Activated CD4-positive, alpha-beta T cell treated with anti-CD3 and anti-CD28 coated beads, Interleukin-2, amount 10 ng/mL, durations not matched to agents 7 days and 5 days (primary cell): ENCODE measurements at regions not wholly inside any gene's neighbourhood (a gene's known extent, or its start where the extent isn't known, plus 50 kb on each side); places are given as distances from the start of the nearest gene placed in this dataset.

ENCODE experiments used
- CTCF ChIA-PET: fragments of 350-600 bp; sonication (Branson Sonifier 250); formaldehyde crosslinking; loops from one replicate; lab custom pipeline; 2021; ENCODE audit warnings: antibody characterized with exemption; lab: Charles Lee
- POLR2A ChIA-PET: fragments of 350-600 bp; sonication (Branson Sonifier 250); formaldehyde crosslinking; loops from one replicate; lab custom pipeline; 2021; ENCODE audit warnings: antibody characterized with exemption; lab: Charles Lee
- DNase-seq: peaks from one replicate; pipeline ENCODE4 v3.0.0-alpha.2; 2020
- H3K27ac Mint-ChIP-seq: one replicate; pipeline ENCODE4 v1.8.0; 2021; ENCODE audit warnings: mild to moderate bottlenecking, moderate library complexity, mixed read lengths
- H3K27me3 Mint-ChIP-seq: one replicate; pipeline ENCODE4 v1.8.0; 2021; ENCODE audit warnings: mixed read lengths
- H3K36me3 Mint-ChIP-seq: one replicate; pipeline ENCODE4 v1.8.0; 2021; ENCODE audit warnings: low read depth, mixed read lengths
- H3K4me1 Mint-ChIP-seq: one replicate; pipeline ENCODE4 v1.8.0; 2021; ENCODE audit warnings: mixed read lengths
- H3K4me3 Mint-ChIP-seq: one replicate; pipeline ENCODE4 v1.8.0; 2021; ENCODE audit warnings: mild to moderate bottlenecking, moderate library complexity, mixed read lengths
- H3K9me3 Mint-ChIP-seq: one replicate; pipeline ENCODE4 v1.8.0; 2021; ENCODE audit warnings: mixed read lengths

DNA sequence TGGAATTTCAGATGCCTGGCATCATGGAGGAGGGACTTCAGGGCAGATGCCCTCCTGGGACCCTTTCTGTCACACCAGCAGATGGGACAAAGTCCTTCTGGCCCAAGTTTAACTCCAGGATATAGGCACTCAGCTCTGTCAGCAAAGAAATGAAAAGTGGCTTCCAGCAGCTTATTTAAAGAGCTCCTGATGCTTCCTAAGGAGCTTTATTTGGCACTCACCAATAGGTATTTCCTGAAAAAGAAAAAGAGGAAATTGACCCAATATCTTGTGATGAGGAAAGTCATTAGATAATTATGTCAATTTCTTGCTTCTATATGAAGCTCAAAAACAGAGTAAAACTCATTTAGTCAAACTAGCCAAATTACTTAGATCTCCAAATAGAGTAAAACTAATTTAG is 224.6 kb downstream of the RAP2A start:
- POLR2A ChIA-PET: no interaction called here
- H3K27ac Mint-ChIP-seq: no peak overlapping the region
- no peak for DNase-seq
- H3K9me3 Mint-ChIP-seq: no peaks in the 10 kb centered on the region
- H3K27me3 Mint-ChIP-seq: peaks cover 7% of the 10 kb centered on the region
- no peaks in the 10 kb centered on the region for H3K36me3 Mint-ChIP-seq
- CTCF ChIA-PET: no interaction called here
- H3K4me3 Mint-ChIP-seq: no peak overlapping the region
- H3K4me1 Mint-ChIP-seq: no peaks in the 10 kb centered on the region

DNA sequence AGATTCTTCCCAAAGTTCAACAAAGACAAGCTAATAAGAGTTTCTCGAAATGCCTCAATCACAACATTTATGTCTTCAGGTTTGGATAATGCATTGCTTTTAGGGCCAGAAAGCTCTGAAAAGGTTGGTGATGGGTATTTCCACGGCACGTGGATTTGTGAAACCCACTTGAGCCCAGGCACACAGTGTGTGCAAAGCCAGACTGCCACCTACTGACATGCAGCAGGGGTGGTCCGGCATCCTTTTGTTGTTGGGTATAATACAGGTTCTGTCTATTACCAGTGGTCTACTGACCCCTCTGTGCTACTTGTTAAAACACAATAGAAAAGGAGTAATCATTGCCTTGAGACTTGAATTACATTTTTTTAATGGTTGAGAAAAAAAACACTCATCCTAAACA is 225.6 kb downstream of the RAP2A start:
- ChIA-PET CTCF (no interaction called here), POLR2A (no interaction called here)
- peaks cover 7% of the 10 kb centered on the region for H3K27me3 Mint-ChIP-seq
- H3K36me3 Mint-ChIP-seq: no peaks in the 10 kb centered on the region
- no peak overlapping the region for H3K27ac Mint-ChIP-seq
- H3K4me1 Mint-ChIP-seq: no peaks in the 10 kb centered on the region
- no peak for DNase-seq
- H3K4me3 Mint-ChIP-seq: no peak overlapping the region
- H3K9me3 Mint-ChIP-seq: no peaks in the 10 kb centered on the region

DNA sequence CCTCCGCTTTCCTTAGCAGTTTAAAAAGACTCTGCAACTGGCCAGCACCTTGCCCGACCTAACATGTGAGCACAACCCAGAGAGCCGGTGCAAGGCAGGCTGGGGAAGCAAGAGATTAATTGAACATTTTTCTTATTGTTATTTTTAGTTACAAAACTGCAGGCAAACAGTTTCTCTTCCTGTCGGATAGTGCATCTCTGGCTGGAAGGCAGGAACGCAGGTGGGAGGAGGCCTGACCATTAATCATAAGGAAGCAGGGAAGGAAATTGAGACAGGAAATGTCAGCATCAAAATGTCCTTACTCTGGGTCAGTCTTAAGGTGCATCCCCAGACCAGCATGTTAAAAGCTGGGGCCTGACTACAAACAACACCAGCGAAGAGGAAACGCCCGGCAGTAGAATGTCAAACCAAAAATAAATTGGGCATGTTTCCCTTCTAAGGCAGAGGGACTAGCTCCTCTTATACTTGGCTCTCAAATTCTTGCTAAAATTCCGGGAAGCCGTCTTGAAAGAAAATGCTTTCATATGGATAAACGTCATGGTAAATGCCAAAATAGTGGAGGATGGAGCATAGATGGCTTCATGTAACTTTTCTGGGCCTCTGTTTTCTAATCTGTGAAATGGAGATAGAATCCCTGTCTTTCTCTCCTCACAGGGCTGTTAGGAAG is 226.8 kb downstream of the RAP2A start:
- Mint-ChIP-seq H3K4me1 (no peaks in the 10 kb centered on the region), H3K9me3 (no peaks in the 10 kb centered on the region), H3K4me3 (no peak overlapping the region), H3K36me3 (no peaks in the 10 kb centered on the region), H3K27ac (no peak overlapping the region), H3K27me3 (peaks cover 7% of the 10 kb centered on the region)
- ChIA-PET POLR2A (no interaction called here), CTCF (no interaction called here)
- DNase-seq: no peak

DNA sequence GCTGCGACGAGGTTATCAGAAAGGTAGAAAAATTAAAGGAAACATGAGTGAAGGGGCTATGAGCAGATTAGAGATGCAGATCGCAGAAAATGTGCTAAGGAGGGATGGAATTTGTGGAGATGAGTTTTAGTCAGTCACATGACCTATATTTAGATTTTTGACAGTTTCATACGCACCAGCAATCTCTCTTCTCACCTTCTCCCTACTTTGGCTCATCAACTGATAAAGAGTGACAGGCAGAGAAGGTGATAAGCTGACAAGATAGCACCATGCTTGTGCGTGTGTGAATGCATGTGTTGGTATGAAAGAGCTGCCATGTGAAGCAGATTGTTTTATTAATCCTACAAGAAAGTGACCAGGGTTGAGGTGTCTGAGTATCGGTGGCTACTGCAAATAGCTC is 252.6 kb downstream of the RAP2A start:
- CTCF ChIA-PET: no interaction called here
- POLR2A ChIA-PET: no interaction called here
- DNase-seq: no peak
- peaks cover 2% of the 10 kb centered on the region for H3K27me3 Mint-ChIP-seq
- H3K27ac Mint-ChIP-seq: no peak overlapping the region
- H3K4me3 Mint-ChIP-seq: no peak overlapping the region
- no peaks in the 10 kb centered on the region for H3K4me1 Mint-ChIP-seq
- no peaks in the 10 kb centered on the region for H3K36me3 Mint-ChIP-seq
- no peaks in the 10 kb centered on the region for H3K9me3 Mint-ChIP-seq

GRCh38 chr13:97692628-97693027 is 258.7 kb downstream of the RAP2A start:
- Mint-ChIP-seq H3K27me3 (no peaks in the 10 kb centered on the region), H3K27ac (no peak overlapping the region), H3K9me3 (no peaks in the 10 kb centered on the region), H3K4me1 (no peaks in the 10 kb centered on the region), H3K4me3 (no peak overlapping the region), H3K36me3 (no peaks in the 10 kb centered on the region)
- ChIA-PET POLR2A (no interaction called here), CTCF (no interaction called here)
- no peak for DNase-seq

GRCh38 chr13:97695684-97696083 is 257.8 kb upstream of the IPO5 start:
- Mint-ChIP-seq H3K4me3 (no peak overlapping the region), H3K36me3 (no peaks in the 10 kb centered on the region), H3K27ac (no peak overlapping the region), H3K27me3 (no peaks in the 10 kb centered on the region), H3K4me1 (no peaks in the 10 kb centered on the region), H3K9me3 (no peaks in the 10 kb centered on the region)
- no peak for DNase-seq
- ChIA-PET CTCF (no interaction called here), POLR2A (no interaction called here)

GRCh38 chr13:97696921-97697320 is 256.6 kb upstream of the IPO5 start:
- H3K36me3 Mint-ChIP-seq: no peaks in the 10 kb centered on the region

GRCh38 chr13:97700306-97700848 is 253.1 kb upstream of the IPO5 start:
- POLR2A ChIA-PET: no interaction called here
- no peaks in the 10 kb centered on the region for H3K4me1 Mint-ChIP-seq
- H3K27me3 Mint-ChIP-seq: no peaks in the 10 kb centered on the region
- H3K27ac Mint-ChIP-seq: no peak overlapping the region
- CTCF ChIA-PET: no interaction called here
- H3K4me3 Mint-ChIP-seq: no peak overlapping the region
- DNase-seq: no peak
- H3K36me3 Mint-ChIP-seq: no peaks in the 10 kb centered on the region
- no peaks in the 10 kb centered on the region for H3K9me3 Mint-ChIP-seq

More at GRCh38 chr13:97696921-97697320, 256.6 kb upstream of the IPO5 start:
- no peak for DNase-seq
- H3K4me1 Mint-ChIP-seq: no peaks in the 10 kb centered on the region
- H3K27me3 Mint-ChIP-seq: no peaks in the 10 kb centered on the region
- ChIA-PET POLR2A (no interaction called here), CTCF (no interaction called here)
- H3K4me3 Mint-ChIP-seq: no peak overlapping the region
- no peak overlapping the region for H3K27ac Mint-ChIP-seq
- H3K9me3 Mint-ChIP-seq: no peaks in the 10 kb centered on the region

DNA sequence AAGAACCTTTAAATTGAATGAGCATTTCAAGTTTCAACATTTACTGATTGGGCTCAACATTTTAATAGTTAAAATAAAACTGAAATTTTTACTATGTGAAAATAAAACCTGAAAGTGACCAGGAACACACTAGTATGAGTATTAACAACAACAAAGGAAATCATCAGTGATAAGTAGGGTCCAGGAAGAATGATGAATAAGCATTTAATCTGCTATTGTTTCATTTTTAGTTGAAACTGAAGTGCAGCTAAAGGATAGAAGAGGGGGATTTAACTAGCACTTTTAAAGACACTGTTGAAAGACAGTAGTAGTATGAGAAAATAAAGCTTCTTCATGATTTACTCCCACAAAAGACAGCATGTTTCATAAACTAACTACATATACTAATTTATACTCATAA is 250.9 kb upstream of the IPO5 start:
- Mint-ChIP-seq H3K9me3 (no peaks in the 10 kb centered on the region), H3K36me3 (no peaks in the 10 kb centered on the region), H3K4me3 (no peak overlapping the region), H3K27ac (no peak overlapping the region), H3K4me1 (no peaks in the 10 kb centered on the region), H3K27me3 (no peaks in the 10 kb centered on the region)
- ChIA-PET POLR2A (interaction anchor here (0.6 kb wide), 1 partner anchor 20 kb away, joined by 4 read pairs; no protein-coding TSS in a partner anchor), CTCF (no interaction called here)
- DNase-seq: no peak

- no peaks in the 10 kb centered on the region for H3K27me3 Mint-ChIP-seq
- ChIA-PET POLR2A (no interaction called here), CTCF (no interaction called here)
- DNase-seq: no peak
- no peaks in the 10 kb centered on the region for H3K4me1 Mint-ChIP-seq
- no peaks in the 10 kb centered on the region for H3K9me3 Mint-ChIP-seq
- no peak overlapping the region for H3K27ac Mint-ChIP-seq
- no peak overlapping the region for H3K4me3 Mint-ChIP-seq
- H3K36me3 Mint-ChIP-seq: no peaks in the 10 kb centered on the region
Measured at GRCh38 chr13:97710797-97711196, 242.7 kb upstream of the IPO5 start.

GRCh38 chr13:97712770-97713169 is 240.7 kb upstream of the IPO5 start:
- Mint-ChIP-seq H3K9me3 (no peaks in the 10 kb centered on the region), H3K27ac (no peak overlapping the region), H3K27me3 (no peaks in the 10 kb centered on the region), H3K36me3 (no peaks in the 10 kb centered on the region), H3K4me1 (no peaks in the 10 kb centered on the region), H3K4me3 (no peak overlapping the region)
- ChIA-PET POLR2A (no interaction called here), CTCF (no interaction called here)
- no peak for DNase-seq

- CTCF ChIA-PET: no interaction called here
- H3K27ac Mint-ChIP-seq: no peak overlapping the region
- H3K4me3 Mint-ChIP-seq: no peak overlapping the region
- no peaks in the 10 kb centered on the region for H3K4me1 Mint-ChIP-seq
- no peaks in the 10 kb centered on the region for H3K27me3 Mint-ChIP-seq
- H3K36me3 Mint-ChIP-seq: no peaks in the 10 kb centered on the region
- no peak for DNase-seq
- POLR2A ChIA-PET: no interaction called here
- no peaks in the 10 kb centered on the region for H3K9me3 Mint-ChIP-seq
Measured at GRCh38 chr13:97715763-97716162, 237.7 kb upstream of the IPO5 start.

- Mint-ChIP-seq H3K27ac (no peak overlapping the region), H3K4me3 (no peak overlapping the region), H3K27me3 (no peaks in the 10 kb centered on the region), H3K9me3 (no peaks in the 10 kb centered on the region), H3K36me3 (no peaks in the 10 kb centered on the region), H3K4me1 (no peaks in the 10 kb centered on the region)
- ChIA-PET POLR2A (no interaction called here), CTCF (interaction anchor here (0.7 kb wide), 1 partner anchor 80 kb away, joined by 4 read pairs; no protein-coding TSS in a partner anchor)
- DNase-seq: no peak
Measured at GRCh38 chr13:97716746-97717145, 236.7 kb upstream of the IPO5 start.

GRCh38 chr13:97719736-97720135 is 233.7 kb upstream of the IPO5 start:
- POLR2A ChIA-PET: no interaction called here
- no peak overlapping the region for H3K4me3 Mint-ChIP-seq

More at GRCh38 chr13:97719736-97720135, 233.7 kb upstream of the IPO5 start:
- Mint-ChIP-seq H3K36me3 (no peaks in the 10 kb centered on the region), H3K27ac (no peak overlapping the region), H3K27me3 (peaks cover 2% of the 10 kb centered on the region), H3K9me3 (no peaks in the 10 kb centered on the region), H3K4me1 (no peaks in the 10 kb centered on the region)
- CTCF ChIA-PET: no interaction called here
- no peak for DNase-seq
